Activated CD4-positive, alpha-beta memory T cell treated with anti-CD3 and anti-CD28 coated beads for 36 hours (primary cell): ENCODE measurements at regions not wholly inside any gene's neighbourhood (a gene's known extent, or its start where the extent isn't known, plus 50 kb on each side); places are given as distances from the start of the nearest gene placed in this dataset.
"Not testable (repeated sequence)": the region's sequence is repeated elsewhere in the genome, so short reads cannot be mapped to it uniquely, and the experiment has no call there.

ENCODE experiments used
- CTCF ChIA-PET: fragments of 350-600 bp; sonication (Branson Sonifier 250); formaldehyde crosslinking; loops from one replicate; lab custom pipeline; 2021; ENCODE audit warnings: antibody characterized with exemption, inconsistent platforms; lab: Charles Lee
- POLR2A ChIA-PET: fragments of 350-600 bp; sonication (Branson Sonifier 250); formaldehyde crosslinking; loops from one replicate; lab custom pipeline; 2021; ENCODE audit warnings: antibody characterized with exemption; lab: Charles Lee
- DNase-seq: peaks from one replicate; pipeline ENCODE4 v3.0.0-alpha.2; 2020
- H3K27ac Mint-ChIP-seq: one replicate; pipeline ENCODE4 v1.8.0; 2021; ENCODE audit warnings: mixed read lengths
- H3K27me3 Mint-ChIP-seq: one replicate; pipeline ENCODE4 v1.8.0; 2021; ENCODE audit warnings: mixed read lengths
- H3K36me3 Mint-ChIP-seq: one replicate; pipeline ENCODE4 v1.8.0; 2021; ENCODE audit warnings: mixed read lengths
- H3K4me1 Mint-ChIP-seq: one replicate; pipeline ENCODE4 v1.8.0; 2021; ENCODE audit warnings: low read depth, mixed read lengths
- H3K4me3 Mint-ChIP-seq: one replicate; pipeline ENCODE4 v1.8.0; 2021; ENCODE audit warnings: mild to moderate bottlenecking, mixed read lengths
- H3K9me3 Mint-ChIP-seq: one replicate; pipeline ENCODE4 v1.8.0; 2021; ENCODE audit warnings: mixed read lengths
- intact Hi-C: fragments of 100-400 bp; cut with micrococcal nuclease; formaldehyde crosslinking; loops from one replicate; pipeline ENCODE4 v1.15.1; 2023

DNA sequence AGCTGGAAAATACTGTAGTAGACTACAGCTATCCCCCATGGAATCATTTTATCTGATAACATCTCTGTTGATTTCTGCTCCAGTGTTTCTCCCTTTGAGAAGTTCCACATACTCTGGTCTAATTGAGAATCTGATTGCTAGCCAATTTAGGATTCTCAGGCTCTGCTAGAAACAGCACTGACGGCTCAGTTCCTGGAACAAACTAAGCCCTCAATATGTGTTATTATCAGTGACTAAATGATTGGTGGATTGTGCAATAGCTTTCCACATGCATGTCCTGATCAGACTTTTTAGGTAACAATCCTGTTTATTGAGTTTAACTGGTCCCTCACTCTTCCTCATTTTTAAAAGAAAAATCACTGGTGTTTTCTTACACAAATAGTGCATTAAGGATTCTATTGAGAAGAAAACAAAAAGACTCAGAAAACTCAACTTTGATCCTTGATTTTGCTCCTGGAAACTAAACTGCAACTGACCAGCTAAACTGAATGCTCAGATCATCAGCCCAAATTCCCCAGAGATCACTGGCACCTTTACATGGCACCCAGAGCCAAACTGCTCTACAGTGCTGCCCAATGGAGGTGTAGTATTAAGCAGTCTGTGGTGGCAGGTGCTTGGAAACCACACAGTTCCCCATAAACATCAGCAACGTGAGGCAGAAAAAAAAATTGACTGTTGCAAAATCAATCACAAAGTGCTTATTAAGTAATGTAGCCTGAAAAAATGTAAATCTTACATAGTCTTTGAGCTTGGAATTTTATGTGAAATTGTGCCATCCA, 423.7 kb downstream of the TOX3 start:
- Mint-ChIP-seq H3K4me1 (no peaks in the 10 kb centered on the region), H3K4me3 (no peak overlapping the region), H3K36me3 (no peaks in the 10 kb centered on the region), H3K27ac (no peak overlapping the region), H3K27me3 (no peaks in the 10 kb centered on the region), H3K9me3 (peaks cover 20% of the 10 kb centered on the region)
- DNase-seq: no peak
- intact Hi-C loops: no loop called here
- POLR2A ChIA-PET: no interaction called here
- CTCF ChIA-PET: interaction anchor here (0.7 kb wide), 1 partner anchor 355 kb away, joined by 3 read pairs; no protein-coding TSS in a partner anchor

DNA sequence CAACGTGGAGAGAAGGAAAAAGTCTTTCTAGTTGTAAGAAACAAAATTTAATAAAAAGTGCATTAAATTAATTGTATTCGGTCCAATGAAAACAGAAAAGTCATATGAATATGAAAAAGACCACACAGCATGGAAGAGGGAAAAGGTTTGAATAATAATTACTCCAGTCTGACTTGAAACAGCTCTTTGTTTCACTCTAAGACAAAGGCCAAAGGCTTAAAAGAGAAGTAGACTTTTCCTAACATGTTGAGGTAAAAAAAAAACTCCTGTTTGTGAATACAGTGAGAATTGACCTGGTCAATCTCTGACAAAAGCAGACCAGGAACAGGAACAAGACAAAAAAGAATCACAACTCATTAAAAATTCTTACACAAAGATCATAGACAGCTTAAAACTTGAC, 429.8 kb downstream of the TOX3 start:
- no peak overlapping the region for H3K4me3 Mint-ChIP-seq
- no peak overlapping the region for H3K27ac Mint-ChIP-seq
- no peaks in the 10 kb centered on the region for H3K4me1 Mint-ChIP-seq
- intact Hi-C loops: no loop called here
- H3K9me3 Mint-ChIP-seq: peaks cover 16% of the 10 kb centered on the region
- H3K36me3 Mint-ChIP-seq: no peaks in the 10 kb centered on the region
- no peaks in the 10 kb centered on the region for H3K27me3 Mint-ChIP-seq
- no peak for DNase-seq
- POLR2A ChIA-PET: no interaction called here
- CTCF ChIA-PET: no interaction called here

DNA sequence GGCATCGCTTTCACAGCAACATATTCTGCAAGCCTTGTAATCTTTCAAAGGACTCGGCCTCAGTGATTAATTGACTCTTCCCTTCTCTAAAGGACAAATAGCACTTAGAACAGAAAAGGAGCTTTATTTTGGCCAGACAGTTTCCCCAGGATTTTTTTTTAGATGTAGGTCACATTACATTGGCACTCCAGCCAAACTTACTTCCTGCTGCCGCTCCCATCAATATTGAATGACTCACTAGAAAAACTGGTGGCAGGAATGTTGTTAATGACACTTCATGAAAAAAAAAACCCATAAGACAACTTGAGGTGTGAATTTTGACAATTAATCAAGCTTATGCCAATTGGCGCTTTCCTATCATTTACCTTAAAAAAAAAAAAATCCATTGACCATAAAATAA, 432.6 kb downstream of the TOX3 start:
- Mint-ChIP-seq H3K36me3 (no peaks in the 10 kb centered on the region), H3K9me3 (peaks cover 8% of the 10 kb centered on the region), H3K4me1 (no peaks in the 10 kb centered on the region), H3K27me3 (no peaks in the 10 kb centered on the region), H3K4me3 (no peak overlapping the region), H3K27ac (no peak overlapping the region)
- intact Hi-C loops: no loop called here
- ChIA-PET CTCF (no interaction called here), POLR2A (no interaction called here)
- no peak for DNase-seq

DNA sequence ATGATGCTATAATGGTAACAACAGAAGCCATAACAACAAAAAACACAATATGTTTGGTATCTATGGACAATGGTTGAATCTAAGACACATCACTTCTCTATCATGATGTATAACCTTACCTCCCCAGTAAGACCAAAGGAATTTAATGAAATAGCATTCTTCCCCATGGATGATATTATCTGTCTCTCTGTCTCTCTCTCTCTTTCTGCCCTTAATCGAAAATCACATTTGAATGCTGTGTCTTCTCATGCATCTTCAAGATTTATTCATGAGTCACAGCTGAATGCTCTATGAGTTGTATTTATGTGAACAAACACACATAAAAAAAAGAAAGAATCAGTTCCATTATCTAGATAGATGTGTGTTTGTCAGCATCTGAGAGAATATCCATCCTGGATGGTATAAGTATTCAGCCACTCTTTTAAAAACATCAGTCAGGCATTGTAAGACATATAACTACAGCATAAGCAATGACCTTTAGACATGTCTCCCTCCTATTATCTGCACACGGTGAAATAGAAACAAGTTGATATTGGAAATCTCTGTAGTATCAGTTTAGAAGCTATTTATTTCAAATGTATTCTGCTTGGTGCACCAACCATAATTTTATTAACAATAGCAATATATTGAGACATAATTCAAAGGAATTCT, 433.3 kb downstream of the TOX3 start:
- DNase-seq: no peak
- H3K27me3 Mint-ChIP-seq: no peaks in the 10 kb centered on the region
- peaks cover 2% of the 10 kb centered on the region for H3K9me3 Mint-ChIP-seq
- intact Hi-C loops: no loop called here
- H3K4me1 Mint-ChIP-seq: no peaks in the 10 kb centered on the region
- no peak overlapping the region for H3K27ac Mint-ChIP-seq
- H3K36me3 Mint-ChIP-seq: no peaks in the 10 kb centered on the region
- POLR2A ChIA-PET: no interaction called here
- CTCF ChIA-PET: no interaction called here
- no peak overlapping the region for H3K4me3 Mint-ChIP-seq

DNA sequence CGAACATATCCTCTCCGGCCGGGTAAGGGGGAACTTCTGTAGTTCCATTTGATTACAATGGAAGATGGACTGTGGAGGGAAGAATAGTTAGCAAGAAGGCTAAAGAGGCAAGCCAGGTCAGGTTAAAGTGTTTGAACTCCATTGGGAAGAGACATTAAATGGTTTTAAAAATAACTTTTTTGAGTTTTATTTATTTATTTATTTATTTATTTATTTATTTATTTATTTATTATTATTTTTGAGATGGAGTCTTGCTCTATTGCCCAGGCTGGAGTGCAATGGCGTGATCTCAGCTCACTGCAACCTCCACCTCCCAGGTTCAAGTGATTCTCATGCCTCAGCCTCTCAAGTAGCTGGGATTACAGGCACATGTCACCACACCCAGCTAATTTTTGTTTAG, 441.9 kb downstream of the TOX3 start:
- CTCF ChIA-PET, H3K27me3 Mint-ChIP-seq, intact Hi-C loops, H3K4me1 Mint-ChIP-seq, H3K36me3 Mint-ChIP-seq, H3K4me3 Mint-ChIP-seq, H3K9me3 Mint-ChIP-seq, H3K27ac Mint-ChIP-seq, POLR2A ChIA-PET, DNase-seq: not testable (repeated sequence)

DNA sequence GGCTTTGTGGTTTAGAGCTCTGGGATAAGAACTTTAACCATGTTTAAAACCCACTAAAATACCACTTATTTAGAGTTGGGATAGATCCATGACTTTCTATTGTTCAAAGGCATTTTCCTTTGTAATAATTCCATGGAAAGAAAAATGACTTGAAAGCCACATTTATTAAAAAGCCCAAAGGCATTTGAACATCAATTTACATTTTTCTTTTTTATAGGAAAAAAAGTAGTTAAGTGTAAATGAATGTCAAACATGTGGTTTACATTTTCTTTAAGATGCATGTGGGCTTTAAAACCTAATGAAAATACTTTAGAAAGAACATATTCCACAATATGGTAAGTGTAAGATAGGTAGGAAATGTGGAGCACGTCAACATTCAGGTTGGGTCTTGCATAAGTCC, 443.2 kb downstream of the TOX3 start:
- intact Hi-C loops: no loop called here
- no peak for DNase-seq
- H3K4me3 Mint-ChIP-seq: no peak overlapping the region
- no peaks in the 10 kb centered on the region for H3K27me3 Mint-ChIP-seq
- no peaks in the 10 kb centered on the region for H3K4me1 Mint-ChIP-seq
- H3K36me3 Mint-ChIP-seq: no peaks in the 10 kb centered on the region
- H3K27ac Mint-ChIP-seq: no peak overlapping the region
- POLR2A ChIA-PET: no interaction called here
- peaks cover 9% of the 10 kb centered on the region for H3K9me3 Mint-ChIP-seq
- CTCF ChIA-PET: no interaction called here

DNA sequence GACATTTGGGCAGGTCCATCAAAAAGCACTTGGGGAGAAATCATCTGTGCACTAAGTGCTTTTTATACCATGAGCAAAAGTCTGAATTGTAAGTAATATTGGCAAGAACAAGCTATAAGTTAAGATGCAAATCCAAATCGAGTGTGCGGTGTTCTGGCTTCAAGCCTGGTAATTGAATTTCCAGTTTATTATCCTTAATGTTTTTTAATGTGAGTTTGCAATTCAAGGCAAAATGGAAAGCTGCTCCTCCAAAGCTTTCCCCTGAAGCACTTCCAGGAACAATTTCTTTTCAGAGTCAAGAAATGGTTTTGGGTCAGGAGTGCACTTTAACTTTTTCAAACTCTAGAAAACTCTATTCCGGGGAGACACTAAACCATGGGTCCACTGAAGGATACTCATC, 445.7 kb downstream of the TOX3 start:
- intact Hi-C loops: no loop called here
- Mint-ChIP-seq H3K4me1 (no peaks in the 10 kb centered on the region), H3K27ac (no peak overlapping the region), H3K9me3 (peaks cover 6% of the 10 kb centered on the region), H3K4me3 (no peak overlapping the region), H3K27me3 (no peaks in the 10 kb centered on the region), H3K36me3 (no peaks in the 10 kb centered on the region)
- POLR2A ChIA-PET: no interaction called here
- DNase-seq: no peak
- CTCF ChIA-PET: no interaction called here

DNA sequence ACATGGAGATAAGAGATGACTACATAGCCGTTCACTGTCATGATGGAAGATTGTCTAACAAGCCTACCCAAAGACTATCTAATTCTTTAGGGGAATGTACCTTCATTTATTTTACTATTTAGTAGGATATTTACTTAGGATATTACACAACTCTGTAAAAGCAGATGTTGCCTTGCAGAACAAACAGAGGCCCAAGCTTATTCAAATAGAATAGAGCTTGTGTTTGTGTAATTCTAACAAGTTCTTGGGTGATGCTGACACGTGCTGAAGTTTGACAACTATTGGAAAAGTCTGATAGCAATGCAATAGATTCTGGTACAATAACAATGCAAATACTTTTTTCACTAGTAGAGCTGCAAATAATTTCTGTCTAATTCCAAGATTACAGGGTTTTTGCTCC, 447.6 kb downstream of the TOX3 start:
- DNase-seq: no peak
- intact Hi-C loops: no loop called here
- POLR2A ChIA-PET: no interaction called here
- H3K9me3 Mint-ChIP-seq: peaks cover 8% of the 10 kb centered on the region
- no peaks in the 10 kb centered on the region for H3K4me1 Mint-ChIP-seq
- no peaks in the 10 kb centered on the region for H3K36me3 Mint-ChIP-seq
- H3K4me3 Mint-ChIP-seq: no peak overlapping the region
- H3K27me3 Mint-ChIP-seq: no peaks in the 10 kb centered on the region
- H3K27ac Mint-ChIP-seq: no peak overlapping the region
- CTCF ChIA-PET: no interaction called here

DNA sequence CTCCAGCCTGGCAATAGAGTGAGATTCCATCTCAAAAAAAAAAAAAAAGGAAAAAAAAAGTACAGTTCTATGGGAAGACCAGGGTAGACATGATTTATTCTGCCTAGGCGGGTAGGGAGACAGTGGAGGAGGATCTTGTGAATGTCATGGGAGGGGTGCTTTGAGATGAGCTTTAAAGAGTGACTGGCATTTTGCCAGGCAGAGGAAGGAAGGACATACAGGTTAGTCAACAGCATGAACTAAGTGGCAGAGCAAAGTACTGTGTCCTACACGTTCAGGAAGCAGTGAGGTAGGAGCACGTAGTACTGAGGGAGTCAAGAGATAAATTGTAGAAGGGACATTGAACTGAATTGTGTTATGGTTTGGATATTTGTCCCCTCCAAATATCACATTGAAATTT, 451.5 kb downstream of the TOX3 start:
- no peak overlapping the region for H3K27ac Mint-ChIP-seq
- no peaks in the 10 kb centered on the region for H3K4me1 Mint-ChIP-seq
- CTCF ChIA-PET: no interaction called here
- POLR2A ChIA-PET: no interaction called here
- no peaks in the 10 kb centered on the region for H3K27me3 Mint-ChIP-seq
- intact Hi-C loops: no loop called here
- H3K36me3 Mint-ChIP-seq: no peaks in the 10 kb centered on the region
- H3K9me3 Mint-ChIP-seq: peaks cover 2% of the 10 kb centered on the region
- H3K4me3 Mint-ChIP-seq: no peak overlapping the region
- DNase-seq: no peak

DNA sequence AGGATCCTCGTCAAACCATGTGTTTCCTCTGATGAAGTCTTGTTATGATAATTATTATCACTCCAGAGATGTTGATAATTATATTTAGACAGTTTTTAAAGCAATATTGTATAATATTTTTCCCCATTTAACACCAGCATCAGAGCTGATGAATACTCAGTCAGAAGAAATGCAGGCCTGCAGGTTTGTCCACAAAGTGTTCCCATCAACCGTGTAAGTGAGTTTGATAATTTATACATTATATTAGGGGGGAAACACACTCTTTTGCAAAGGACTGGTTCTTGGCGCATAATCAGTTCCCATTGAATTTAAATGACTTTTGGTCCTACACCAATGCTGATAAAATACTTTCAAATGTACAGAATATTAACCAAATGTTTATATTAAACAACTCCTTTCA, 454.8 kb downstream of the TOX3 start:
- H3K27ac Mint-ChIP-seq: no peak overlapping the region
- DNase-seq: no peak
- no peak overlapping the region for H3K4me3 Mint-ChIP-seq
- no peaks in the 10 kb centered on the region for H3K36me3 Mint-ChIP-seq
- CTCF ChIA-PET: no interaction called here
- H3K4me1 Mint-ChIP-seq: no peaks in the 10 kb centered on the region
- intact Hi-C loops: no loop called here
- no peaks in the 10 kb centered on the region for H3K27me3 Mint-ChIP-seq
- H3K9me3 Mint-ChIP-seq: peaks cover 2% of the 10 kb centered on the region
- POLR2A ChIA-PET: no interaction called here

DNA sequence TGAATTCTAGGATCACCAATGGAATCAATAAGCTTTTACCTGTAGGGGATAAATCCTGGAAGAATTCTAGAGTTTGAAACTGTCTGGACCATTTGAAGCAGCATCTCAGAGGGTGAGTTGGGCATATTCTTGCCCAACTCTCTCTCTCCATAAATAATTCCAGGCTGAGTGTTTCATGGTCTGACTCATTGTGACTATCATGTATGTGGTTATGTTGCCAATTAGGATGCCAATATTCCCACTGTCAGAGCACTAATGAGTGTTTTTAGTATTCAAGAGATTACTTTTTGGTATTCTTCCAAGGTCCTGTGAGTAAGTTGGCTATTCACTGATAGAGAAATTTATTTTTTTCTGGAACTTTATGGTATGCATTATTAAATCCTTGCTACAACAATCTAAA, 456.9 kb downstream of the TOX3 start:
- Mint-ChIP-seq H3K27me3 (no peaks in the 10 kb centered on the region), H3K36me3 (no peaks in the 10 kb centered on the region), H3K9me3 (no peaks in the 10 kb centered on the region), H3K4me3 (no peak overlapping the region), H3K4me1 (no peaks in the 10 kb centered on the region), H3K27ac (no peak overlapping the region)
- no peak for DNase-seq
- ChIA-PET POLR2A (no interaction called here), CTCF (no interaction called here)
- intact Hi-C loops: no loop called here

DNA sequence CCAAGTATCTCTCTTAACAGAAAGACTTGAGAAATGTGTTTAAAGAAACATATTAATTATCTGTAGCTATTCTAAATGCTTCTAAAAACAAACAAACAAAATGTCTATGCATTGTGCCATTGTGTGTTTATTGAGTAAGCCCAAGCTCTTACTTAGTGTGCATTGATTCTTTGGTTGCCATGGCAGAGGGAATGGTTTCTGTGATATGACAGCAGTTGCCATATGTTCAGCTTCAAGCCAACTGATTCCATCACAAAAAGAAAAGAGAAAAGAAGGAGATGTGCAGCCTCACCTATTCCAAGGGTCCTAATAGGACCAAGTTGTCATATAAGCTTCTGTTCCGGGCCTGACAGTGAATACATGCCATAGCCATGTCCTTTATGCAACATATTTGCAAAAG, 457.5 kb downstream of the TOX3 start:
- intact Hi-C loops: no loop called here
- ChIA-PET CTCF (no interaction called here), POLR2A (no interaction called here)
- H3K36me3 Mint-ChIP-seq: no peaks in the 10 kb centered on the region
- H3K4me3 Mint-ChIP-seq: no peak overlapping the region
- H3K27ac Mint-ChIP-seq: no peak overlapping the region
- no peaks in the 10 kb centered on the region for H3K27me3 Mint-ChIP-seq
- no peaks in the 10 kb centered on the region for H3K9me3 Mint-ChIP-seq
- DNase-seq: no peak
- H3K4me1 Mint-ChIP-seq: no peaks in the 10 kb centered on the region

DNA sequence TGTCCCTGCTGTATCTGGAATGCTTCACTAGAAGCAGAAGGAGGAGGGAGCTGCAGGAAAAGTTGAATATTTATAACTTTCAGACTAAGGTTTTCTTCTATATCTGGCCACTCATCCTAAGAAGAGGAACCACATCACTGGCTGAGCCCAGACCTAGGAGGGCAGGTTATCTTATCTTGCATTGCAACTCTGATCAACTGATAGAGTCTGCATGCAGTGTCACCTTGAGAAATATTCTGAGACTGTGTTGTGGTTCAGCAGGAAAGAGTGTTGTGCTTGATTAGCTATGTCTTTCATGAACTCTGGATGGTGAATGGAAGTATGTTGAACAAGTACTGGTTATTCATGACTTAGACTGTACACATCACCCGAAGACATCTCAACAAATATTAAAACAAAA, 460.0 kb downstream of the TOX3 start:
- Mint-ChIP-seq H3K4me3 (no peak overlapping the region), H3K36me3 (no peaks in the 10 kb centered on the region), H3K4me1 (no peaks in the 10 kb centered on the region), H3K9me3 (no peaks in the 10 kb centered on the region), H3K27me3 (no peaks in the 10 kb centered on the region), H3K27ac (no peak overlapping the region)
- DNase-seq: no peak
- CTCF ChIA-PET: no interaction called here
- intact Hi-C loops: no loop called here
- POLR2A ChIA-PET: no interaction called here
